Mucosa of rectum (tissue), 2 donors: ENCODE measurements at regions not wholly inside any gene's neighbourhood (a gene's known extent, or its start where the extent isn't known, plus 50 kb on each side); places are given as distances from the start of the nearest gene placed in this dataset.

ENCODE experiments used
- H3K27ac ChIP-seq, 2 donors: one replicate each; pipeline ENCODE4 v1.7.0; 2013; ENCODE audit warnings: inconsistent platforms in 2 of 2, low read depth in 2 of 2, low read length in 2 of 2
- H3K27me3 ChIP-seq, 2 donors: one replicate each; pipeline ENCODE4 v1.7.0; 2013; ENCODE audit warnings: low read length in 2 of 2; ENCODE audit not compliant: control insufficient read depth in 2 of 2, insufficient read depth in 2 of 2
- H3K36me3 ChIP-seq, 2 donors: one replicate each; pipeline ENCODE4 v1.7.0; 2013; ENCODE audit warnings: low read length in 2 of 2; ENCODE audit not compliant: control insufficient read depth in 2 of 2, insufficient read depth in 2 of 2
- H3K4me1 ChIP-seq, 2 donors: one replicate each; pipeline ENCODE4 v1.7.0; 2013; ENCODE audit warnings: low read length in 2 of 2, mild to moderate bottlenecking in 1 of 2; ENCODE audit not compliant: control insufficient read depth in 2 of 2, insufficient read depth in 2 of 2
- H3K4me3 ChIP-seq, 2 donors: one replicate each; pipeline ENCODE4 v1.7.0; 2013; ENCODE audit warnings: low read length in 2 of 2
- H3K9ac ChIP-seq, 2 donors: one replicate each; pipeline ENCODE4 v1.7.0; 2013; ENCODE audit warnings: low read length in 2 of 2, low read depth in 1 of 2, mild to moderate bottlenecking in 1 of 2
- H3K9me3 ChIP-seq, 2 donors: one replicate each; pipeline ENCODE4 v1.7.0; 2013; ENCODE audit warnings: low read length in 2 of 2; ENCODE audit not compliant: control insufficient read depth in 2 of 2
- donor health status: healthy.
- donor health status: Normal muscosa, but diverticular disease.

- no peaks in the 10 kb centered on the region for H3K4me1 ChIP-seq
- H3K27me3 ChIP-seq = peaks cover 2% of the 10 kb centered on the region in 2 donors
- H3K9ac ChIP-seq = no peak overlapping the region
- no peaks in the 10 kb centered on the region for H3K9me3 ChIP-seq
- H3K4me3 ChIP-seq = peak overlapping the region in 1 of 2 donors; percentile 44
- no peaks in the 10 kb centered on the region for H3K36me3 ChIP-seq
- H3K27ac ChIP-seq = no peak overlapping the region
Observed at GRCh38 chr13:29954082-29955028, 103.9 kb upstream of the UBL3 start.

- peaks cover 2% of the 10 kb centered on the region in 2 donors for H3K27me3 ChIP-seq
- H3K27ac ChIP-seq = no peak overlapping the region
- H3K4me3 ChIP-seq = no peak overlapping the region
- H3K9me3 ChIP-seq = no peaks in the 10 kb centered on the region
- H3K9ac ChIP-seq = no peak overlapping the region
- no peaks in the 10 kb centered on the region for H3K36me3 ChIP-seq
- no peaks in the 10 kb centered on the region for H3K4me1 ChIP-seq
Observed at GRCh38 chr13:29953542-29953941, 103.1 kb upstream of the UBL3 start.

- Histone ChIP-seq H3K4me1 (no peaks in the 10 kb centered on the region), H3K4me3 (no peak overlapping the region), H3K9me3 (no peaks in the 10 kb centered on the region), H3K27me3 (peaks cover 2% of the 10 kb centered on the region in 2 donors), H3K9ac (no peak overlapping the region), H3K27ac (no peak overlapping the region), H3K36me3 (no peaks in the 10 kb centered on the region)
Observed at GRCh38 chr13:29952245-29952644, 101.8 kb upstream of the UBL3 start.

- no peak overlapping the region for H3K27ac ChIP-seq
- no peaks in the 10 kb centered on the region for H3K4me1 ChIP-seq
- H3K27me3 ChIP-seq = peaks cover 0 to 2% of the 10 kb centered on the region in 2 donors
- H3K4me3 ChIP-seq = no peak overlapping the region
- H3K36me3 ChIP-seq = no peaks in the 10 kb centered on the region
- H3K9ac ChIP-seq = no peak overlapping the region
- no peaks in the 10 kb centered on the region for H3K9me3 ChIP-seq
Observed at GRCh38 chr13:29948791-29949190, 98.4 kb upstream of the UBL3 start.

- H3K4me3 ChIP-seq = no peak overlapping the region
- H3K9ac ChIP-seq = no peak overlapping the region
- H3K9me3 ChIP-seq = no peaks in the 10 kb centered on the region
- no peaks in the 10 kb centered on the region for H3K36me3 ChIP-seq
- H3K27me3 ChIP-seq = peaks cover 0 to 2% of the 10 kb centered on the region in 2 donors
- no peak overlapping the region for H3K27ac ChIP-seq
- no peaks in the 10 kb centered on the region for H3K4me1 ChIP-seq
Observed at GRCh38 chr13:29948244-29948643, 97.8 kb upstream of the UBL3 start.

GRCh38 chr13:29947839-29948238, 97.4 kb upstream of the UBL3 start:
- no peak overlapping the region for H3K27ac ChIP-seq
- H3K4me3 ChIP-seq = no peak overlapping the region

GRCh38 chr13:29946093-29946492, 95.7 kb upstream of the UBL3 start:
- Histone ChIP-seq H3K27me3 (peaks cover 0 to 2% of the 10 kb centered on the region in 2 donors), H3K9ac (no peak overlapping the region), H3K4me3 (no peak overlapping the region), H3K36me3 (no peaks in the 10 kb centered on the region), H3K27ac (no peak overlapping the region), H3K4me1 (no peaks in the 10 kb centered on the region), H3K9me3 (no peaks in the 10 kb centered on the region)

More at GRCh38 chr13:29947839-29948238, 97.4 kb upstream of the UBL3 start:
- H3K4me1 ChIP-seq = no peaks in the 10 kb centered on the region
- no peak overlapping the region for H3K9ac ChIP-seq
- H3K36me3 ChIP-seq = no peaks in the 10 kb centered on the region
- H3K9me3 ChIP-seq = no peaks in the 10 kb centered on the region
- peaks cover 0 to 2% of the 10 kb centered on the region in 2 donors for H3K27me3 ChIP-seq

- Histone ChIP-seq H3K27me3 (no peaks in the 10 kb centered on the region), H3K9ac (no peak overlapping the region), H3K4me3 (no peak overlapping the region), H3K36me3 (no peaks in the 10 kb centered on the region), H3K4me1 (no peaks in the 10 kb centered on the region), H3K9me3 (no peaks in the 10 kb centered on the region), H3K27ac (no peak overlapping the region)
Observed at GRCh38 chr13:29943686-29944085, 93.3 kb upstream of the UBL3 start.

GRCh38 chr13:29943273-29943672, 92.9 kb upstream of the UBL3 start:
- H3K27me3 ChIP-seq = no peaks in the 10 kb centered on the region
- H3K27ac ChIP-seq = no peak overlapping the region
- no peaks in the 10 kb centered on the region for H3K9me3 ChIP-seq
- H3K9ac ChIP-seq = no peak overlapping the region
- H3K4me1 ChIP-seq = no peaks in the 10 kb centered on the region
- H3K36me3 ChIP-seq = no peaks in the 10 kb centered on the region
- H3K4me3 ChIP-seq = no peak overlapping the region

- no peaks in the 10 kb centered on the region for H3K9me3 ChIP-seq
- no peak overlapping the region for H3K4me3 ChIP-seq
- H3K4me1 ChIP-seq = no peaks in the 10 kb centered on the region
- H3K27me3 ChIP-seq = no peaks in the 10 kb centered on the region
- H3K36me3 ChIP-seq = no peaks in the 10 kb centered on the region
- no peak overlapping the region for H3K9ac ChIP-seq
- no peak overlapping the region for H3K27ac ChIP-seq
Observed at GRCh38 chr13:29940715-29941114, 90.3 kb upstream of the UBL3 start.
